IMR-90 (cell line): ENCODE measurements at regions not wholly inside any gene's neighbourhood (a gene's known extent, or its start where the extent isn't known, plus 50 kb on each side); places are given as distances from the start of the nearest gene placed in this dataset.
A peak's percentile ranks its signal among the peaks of the same experiment; 100 is the strongest.

Source experiments
- ATAC-seq: fragments of 200-7000 bp; cut with Tn5 transposase; 2 replicates; pipeline ENCODE4 v1.9.1; 2020; ENCODE audit warnings: low read depth, mild to moderate bottlenecking, moderate library complexity
- BruUV-seq: library from RNA; stranded (reverse); fragments of 400-500 nt; replicated peaks from 2 replicates; lab custom pipeline; 2021; lab: Mats Ljungman, UMichigan
- CTCF ChIA-PET: fragments of 300-600 bp; formaldehyde crosslinking; extraction: SDS; loops from one replicate; lab custom pipeline; 2021; ENCODE audit warnings: antibody characterized with exemption; lab: Yijun Ruan, JAX
- POLR2A ChIA-PET: fragments of 300-600 bp; sonication (Branson Sonifier 250); formaldehyde crosslinking; loops from one replicate; lab custom pipeline; 2022; ENCODE audit warnings: antibody characterized with exemption; ENCODE audit not compliant: unreplicated experiment; lab: Charles Lee
- DNase-seq: peaks from one replicate; pipeline ENCODE4 v3.0.0; 2013
- H2AFZ ChIP-seq: replicated peaks from 2 replicates; pipeline ENCODE3; 2013; ENCODE audit warnings: low read length, mild to moderate bottlenecking; ENCODE audit not compliant: poor library complexity
- H2AK5ac ChIP-seq: 2 replicates; pipeline ENCODE4 v1.6.1; 2013; ENCODE audit warnings: low read depth, low read length, inconsistent platforms
- H2AK9ac ChIP-seq: replicated peaks from 2 replicates; pipeline ENCODE3; 2013; ENCODE audit warnings: mild to moderate bottlenecking, low read depth, low read length, moderate library complexity; ENCODE audit not compliant: poor library complexity
- H2BK120ac ChIP-seq: 2 replicates; pipeline ENCODE4 v1.6.1; 2013; ENCODE audit warnings: low read depth, low read length, inconsistent platforms
- H2BK15ac ChIP-seq: 3 replicates; pipeline ENCODE4 v1.6.1; 2013; ENCODE audit warnings: low read depth, low read length, inconsistent platforms
- H2BK20ac ChIP-seq: 2 replicates; pipeline ENCODE4 v1.6.1; 2013; ENCODE audit warnings: low read depth, mild to moderate bottlenecking, inconsistent platforms, low read length, moderate library complexity
- H2BK5ac ChIP-seq: 2 replicates; pipeline ENCODE4 v1.6.1; 2013; ENCODE audit warnings: mild to moderate bottlenecking, low read depth, low read length, inconsistent platforms; ENCODE audit not compliant: poor library complexity, severe bottlenecking
- H3K14ac ChIP-seq: replicated peaks from 2 replicates; pipeline ENCODE4 v1.6.1; 2013; ENCODE audit warnings: low read depth, low read length, inconsistent platforms
- H3K18ac ChIP-seq: 2 replicates; pipeline ENCODE4 v1.6.1; 2013; ENCODE audit warnings: low read depth, low read length, control low read depth
- H3K23ac ChIP-seq: 2 replicates; pipeline ENCODE4 v1.6.1; 2013; ENCODE audit warnings: low read depth, low read length, inconsistent platforms
- H3K27ac ChIP-seq: 2 replicates; pipeline ENCODE4 v1.5.1; 2013; ENCODE audit warnings: mild to moderate bottlenecking, control low read depth, low read length; ENCODE audit not compliant: insufficient read depth
- H3K27me3 ChIP-seq: 2 replicates; pipeline ENCODE4 v1.6.1; 2013; ENCODE audit warnings: low read length; ENCODE audit not compliant: control insufficient read depth, insufficient read depth
- H3K36me3 ChIP-seq: 2 replicates; pipeline ENCODE4 v1.6.1; 2013; ENCODE audit warnings: low read length, mixed read lengths; ENCODE audit not compliant: control insufficient read depth, insufficient read depth
- H3K4ac ChIP-seq: 2 replicates; pipeline ENCODE4 v1.6.1; 2013; ENCODE audit warnings: low read depth, low read length, inconsistent platforms
- H3K4me1 ChIP-seq: 2 replicates; pipeline ENCODE4 v1.6.1; 2013; ENCODE audit warnings: low read length, mixed read lengths; ENCODE audit not compliant: control insufficient read depth, insufficient read depth
- H3K4me2 ChIP-seq: 2 replicates; pipeline ENCODE4 v1.6.1; 2013; ENCODE audit warnings: low read depth, mild to moderate bottlenecking, control low read depth, low read length, moderate library complexity
- H3K4me3 ChIP-seq: 2 replicates; pipeline ENCODE4 v1.5.1; 2013; ENCODE audit warnings: low read depth, mild to moderate bottlenecking, control low read depth, low read length, moderate library complexity; ENCODE audit not compliant: insufficient read depth
- H3K56ac ChIP-seq: 2 replicates; pipeline ENCODE4 v1.6.1; 2013; ENCODE audit warnings: low read length, inconsistent platforms; ENCODE audit not compliant: insufficient read depth; ENCODE audit errors: extremely low read depth
- H3K79me1 ChIP-seq, 2 experiments: 2 replicates each; pipeline ENCODE4 v1.6.1; 2013; ENCODE audit warnings: low read length in 2 of 2, inconsistent platforms in 1 of 2, low read depth in 1 of 2
- H3K9ac ChIP-seq: 2 replicates; pipeline ENCODE4 v1.6.1; 2013; ENCODE audit warnings: low read depth, low read length, control low read depth
- H3K9me1 ChIP-seq: 2 replicates; pipeline ENCODE4 v1.6.1; 2013; ENCODE audit warnings: low read length, inconsistent platforms; ENCODE audit not compliant: insufficient read depth
- H3K9me3 ChIP-seq: 2 replicates; pipeline ENCODE4 v1.6.1; 2013; ENCODE audit warnings: low read length; ENCODE audit not compliant: control insufficient read depth, insufficient read depth
- H4K20me1 ChIP-seq: 2 replicates; pipeline ENCODE4 v1.6.1; 2013; ENCODE audit warnings: low read length, inconsistent platforms; ENCODE audit not compliant: insufficient read depth
- H4K5ac ChIP-seq: 2 replicates; pipeline ENCODE4 v1.6.1; 2013; ENCODE audit warnings: mild to moderate bottlenecking, low read depth, low read length, control low read depth
- H4K8ac ChIP-seq, 2 experiments: 2 replicates each; pipeline ENCODE4 v1.6.1; 2013; ENCODE audit warnings: low read depth in 2 of 2, low read length in 2 of 2, control low read depth in 1 of 2, inconsistent platforms in 1 of 2
- H4K91ac ChIP-seq: 2 replicates; pipeline ENCODE4 v1.6.1; 2013; ENCODE audit warnings: low read depth, low read length, inconsistent platforms; ENCODE audit not compliant: insufficient read depth
- BHLHE40 ChIP-seq: fragments of 150-350 bp; IDR thresholded peaks from 2 replicates; pipeline ENCODE4 v1.6.1; 2016; ENCODE audit warnings: mild to moderate bottlenecking, low read depth, low read length
- CEBPB ChIP-seq: IDR thresholded peaks from 2 replicates; pipeline ENCODE4 v1.6.1; 2012; ENCODE audit warnings: low read depth, low read length, improper control_type of control experiment
- CHD1 ChIP-seq: IDR thresholded peaks from 2 replicates; pipeline ENCODE4 v1.6.1; 2012; ENCODE audit warnings: low read depth, low read length, improper control_type of control experiment
- CTCF ChIP-seq: conservative IDR thresholded peaks from 2 replicates; pipeline ENCODE4 v1.5.1; 2012; ENCODE audit warnings: mild to moderate bottlenecking, low read depth, low read length, improper control_type of control experiment
- FOS ChIP-seq: fragments of 150-350 bp; IDR thresholded peaks from 2 replicates; pipeline ENCODE4 v1.6.1; 2016; ENCODE audit warnings: low read depth, low read length
- MAFK ChIP-seq: IDR thresholded peaks from 2 replicates; pipeline ENCODE4 v1.6.1; 2012; ENCODE audit warnings: low read depth, low read length, improper control_type of control experiment
- MAZ ChIP-seq: IDR thresholded peaks from 2 replicates; pipeline ENCODE4 v1.6.1; 2012; ENCODE audit warnings: low read depth, mild to moderate bottlenecking, low read length, improper control_type of control experiment, moderate library complexity, borderline replicate concordance
- MXI1 ChIP-seq: IDR thresholded peaks from 2 replicates; pipeline ENCODE4 v1.6.1; 2012; ENCODE audit warnings: low read depth, mild to moderate bottlenecking, low read length, moderate library complexity, borderline replicate concordance
- NFE2L2 ChIP-seq: fragments of 150-350 bp; IDR thresholded peaks from 2 replicates; pipeline ENCODE4 v1.6.1; 2016; ENCODE audit warnings: low read depth, mild to moderate bottlenecking, low read length
- POLR2A ChIP-seq: IDR thresholded peaks from 2 replicates; pipeline ENCODE4 v1.6.1; 2012; ENCODE audit warnings: mild to moderate bottlenecking, low read depth, low read length
- RAD21 ChIP-seq: IDR thresholded peaks from 2 replicates; pipeline ENCODE4 v1.6.1; 2012; ENCODE audit warnings: low read length, improper control_type of control experiment
- RCOR1 ChIP-seq: IDR thresholded peaks from 2 replicates; pipeline ENCODE4 v1.6.1; 2012; ENCODE audit warnings: mild to moderate bottlenecking, low read length, improper control_type of control experiment; ENCODE audit not compliant: insufficient replicate concordance
- RFX5 ChIP-seq: IDR thresholded peaks from 2 replicates; pipeline ENCODE4 v1.8.0; 2012; ENCODE audit warnings: low read depth, mild to moderate bottlenecking, low read length, moderate library complexity
- SMC3 ChIP-seq: fragments of 150-350 bp; IDR thresholded peaks from 2 replicates; pipeline ENCODE4 v1.6.1; 2016; ENCODE audit warnings: low read depth, mild to moderate bottlenecking, antibody characterized with exemption, low read length, moderate library complexity
- USF2 ChIP-seq: fragments of 150-350 bp; IDR thresholded peaks from 2 replicates; pipeline ENCODE4 v1.6.1; 2017; ENCODE audit warnings: mild to moderate bottlenecking, antibody characterized with exemption, low read length, low read depth
- WGBS, 2 experiments: methylation state at CpG; one replicate each; pipeline versions ENCODE4 v1.1.5 to v1.1.7; 2013; ENCODE audit warnings: missing lambda C conversion rate in 2 of 2; ENCODE audit not compliant: insufficient read length in 1 of 2; ENCODE audit errors: extremely low coverage in 2 of 2; 5-methylcytosine and 5-hydroxymethylcytosine counted together
- dilution Hi-C: fragments of 300-500 bp; cut with HindIII; formaldehyde crosslinking; loops from one replicate; pipeline ENCODE4 v1.14.3; 2018; ENCODE audit warnings: low sequenced_read_pairs; ENCODE audit not compliant: unreplicated experiment
- in situ Hi-C: fragments of 300-500 bp; cut with MboI; formaldehyde crosslinking; loops from 3 replicates; pipeline ENCODE4 v1.14.3; 2019; ENCODE audit warnings: low sequenced_read_pairs, inconsistent platforms, mixed read lengths
- intact Hi-C: fragments of 100-400 bp; cut with micrococcal nuclease; formaldehyde crosslinking; loops from 2 replicates; pipeline ENCODE4 v1.10.0; 2022

- no peaks in the 10 kb centered on the region for H3K9me1 ChIP-seq
- H2AK5ac ChIP-seq = no peak overlapping the region
- no peaks in the 10 kb centered on the region for H4K20me1 ChIP-seq
- no peak overlapping the region for H4K5ac ChIP-seq
- WGBS, 2 experiments = 53% methylated on average over 5 of the region's 9 CpGs; no CpG with 5 or more reads in 1 of the 2 experiments
- no peak overlapping the region for H3K18ac ChIP-seq
- ATAC-seq (no peak), DNase-seq (peak; percentile 65)
- in situ Hi-C loops = no loop called here
- ChIA-PET CTCF (no interaction called here), POLR2A (no interaction called here)
- no peak overlapping the region for H2BK15ac ChIP-seq
- no peak overlapping the region for H4K91ac ChIP-seq
- dilution Hi-C loops = no loop called here
- no peak overlapping the region for H2BK5ac ChIP-seq
- BruUV-seq = no TSS peak
- H2BK20ac ChIP-seq = no peak overlapping the region
- H3K27me3 ChIP-seq = no peaks in the 10 kb centered on the region
- no peak overlapping the region for H3K4me2 ChIP-seq
- intact Hi-C loops = no loop called here
- no peaks in the 10 kb centered on the region; the same call in 1 of the 2 replicates for H3K9me3 ChIP-seq
- no peak overlapping the region for H2AK9ac ChIP-seq
- H3K14ac ChIP-seq = no peak overlapping the region
- TF ChIP-seq RCOR1 (no peak), SMC3 (no peak), CHD1 (no peak), RFX5 (no peak), POLR2A (no peak), MAZ (no peak), RAD21 (no peak), BHLHE40 (no peak), CEBPB (no peak), FOS (no peak), MAFK (no peak), USF2 (no peak), NFE2L2 (no peak), CTCF (no peak), MXI1 (no peak)
- no peaks in the 10 kb centered on the region for H3K79me1 ChIP-seq
- H2BK120ac ChIP-seq = no peak overlapping the region
- no peak overlapping the region for H3K4me3 ChIP-seq
- no peak overlapping the region for H3K9ac ChIP-seq
- no peak overlapping the region for H4K8ac ChIP-seq
- H2AFZ ChIP-seq = no peak overlapping the region
- H3K27ac ChIP-seq = no peak overlapping the region
- no peak overlapping the region for H3K4ac ChIP-seq
- no peaks in the 10 kb centered on the region for H3K4me1 ChIP-seq
- no peak overlapping the region for H3K23ac ChIP-seq
- no peak overlapping the region for H3K56ac ChIP-seq
- H3K36me3 ChIP-seq = no peaks in the 10 kb centered on the region
Observed at GRCh38 chr13:40102854-40103253, 447.4 kb downstream of the COG6 start.
